NCI-H524 (cell line): ENCODE measurements at regions not wholly inside any gene's neighbourhood (a gene's known extent, or its start where the extent isn't known, plus 50 kb on each side); places are given as distances from the start of the nearest gene placed in this dataset.

Experiments used
- DNase-seq, 2 experiments: peaks; one replicate each; lab custom pipeline; 2025; lab: John Stamatoyannopoulos, UW

DNA sequence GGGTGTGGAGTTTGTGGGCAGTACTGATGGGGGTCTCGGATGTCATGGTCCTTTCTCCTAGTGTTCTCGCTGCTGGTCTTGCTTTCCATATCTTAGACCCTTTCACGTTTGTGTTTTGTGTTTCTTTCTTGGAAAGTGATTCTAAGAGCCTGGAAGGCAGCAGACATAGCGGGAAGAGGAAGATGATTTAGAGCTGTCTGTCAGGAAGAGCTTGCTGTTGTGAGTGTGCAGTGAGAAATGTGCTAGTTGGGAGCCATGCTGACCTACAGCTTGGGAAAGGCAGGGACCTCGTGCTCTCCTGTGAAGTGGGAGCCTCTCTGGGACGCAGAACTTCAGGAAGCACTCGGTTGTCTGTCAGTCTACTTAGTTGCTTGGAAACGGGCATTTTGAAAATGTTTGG, 122.2 kb downstream of the ZNF518B start:
- DNase-seq: no peak

GRCh38 chr4:10334506-10335028, 122.7 kb downstream of the ZNF518B start:
- no peak for DNase-seq

DNA sequence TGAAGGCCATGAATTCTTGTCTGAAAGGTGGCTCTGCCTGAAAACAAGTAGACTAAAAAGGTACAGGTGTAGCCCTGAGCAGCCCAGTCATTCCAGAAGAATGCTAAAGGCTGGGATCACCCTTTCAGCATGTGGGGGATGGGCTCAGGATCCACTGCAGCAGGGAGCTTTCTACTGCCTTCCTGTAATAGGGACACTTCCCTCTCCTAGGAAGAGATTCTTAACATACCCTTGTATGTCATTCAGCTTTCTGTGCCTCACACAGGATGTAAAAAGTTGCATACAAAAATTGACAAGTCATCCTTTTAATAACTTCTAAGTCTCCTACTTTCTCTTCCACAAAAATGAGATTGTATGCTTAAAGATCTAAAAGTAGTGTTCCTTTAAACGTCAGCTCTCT, 123.3 kb downstream of the ZNF518B start:
- DNase-seq: no peak

- no peak for DNase-seq
These were observed 131.2 kb downstream of the ZNF518B start for GRCh38 chr4:10326075-10326474.

DNA sequence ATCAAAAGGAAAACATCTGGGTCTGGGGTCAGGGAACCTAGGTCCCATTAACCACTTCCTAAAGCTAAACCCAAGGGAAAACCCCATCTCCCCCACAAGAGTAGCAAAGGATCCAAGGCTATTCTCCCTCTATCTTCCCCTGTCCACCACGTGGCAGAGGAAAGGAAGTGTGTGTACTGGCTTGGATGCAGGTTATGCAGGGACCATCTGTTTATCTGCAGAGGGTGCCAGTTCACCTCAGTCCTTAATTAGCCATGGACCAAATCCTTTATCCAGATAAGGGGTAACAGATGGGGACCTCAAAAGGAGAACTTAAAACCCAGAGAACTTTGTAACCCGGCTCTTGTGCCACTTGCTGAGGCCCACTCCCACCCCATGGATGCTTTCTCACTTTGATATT, 135.3 kb downstream of the ZNF518B start:
- DNase-seq: peak; percentile 71 to 91

- no peak for DNase-seq
These were observed 137.1 kb downstream of the ZNF518B start for GRCh38 chr4:10320130-10320529.

DNA sequence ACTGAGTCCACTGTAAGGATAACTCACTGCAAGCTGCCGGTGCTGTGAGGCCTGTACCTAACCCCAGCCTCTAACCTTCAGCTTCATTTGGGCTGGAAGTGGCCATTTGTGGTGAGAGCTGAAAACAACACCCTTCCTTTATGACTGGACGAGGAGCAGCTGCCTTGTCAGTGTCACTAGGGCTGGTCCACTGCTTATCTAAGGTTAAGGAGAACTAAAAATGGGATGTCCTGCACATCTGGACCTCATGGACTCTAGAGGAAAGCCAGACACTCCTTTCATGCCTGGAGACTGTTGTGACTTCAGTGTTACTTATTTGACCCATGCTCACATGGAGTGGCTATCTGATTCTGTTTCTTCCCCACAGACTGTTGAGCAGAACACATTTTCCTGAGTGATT, 139.9 kb downstream of the ZNF518B start:
- DNase-seq: no peak

- no peak for DNase-seq
These were observed 140.4 kb downstream of the ZNF518B start for GRCh38 chr4:10316851-10317250.

GRCh38 chr4:10315638-10316037, 141.6 kb downstream of the ZNF518B start:
- DNase-seq: no peak

- peak in 1 of 2 experiments; percentile 16 for DNase-seq
These were observed 144.7 kb downstream of the ZNF518B start for GRCh38 chr4:10312568-10312967.

- no peak for DNase-seq
These were observed 145.3 kb downstream of the ZNF518B start for GRCh38 chr4:10311939-10312338.

GRCh38 chr4:10305816-10306215, 151.4 kb downstream of the ZNF518B start:
- no peak for DNase-seq

DNA sequence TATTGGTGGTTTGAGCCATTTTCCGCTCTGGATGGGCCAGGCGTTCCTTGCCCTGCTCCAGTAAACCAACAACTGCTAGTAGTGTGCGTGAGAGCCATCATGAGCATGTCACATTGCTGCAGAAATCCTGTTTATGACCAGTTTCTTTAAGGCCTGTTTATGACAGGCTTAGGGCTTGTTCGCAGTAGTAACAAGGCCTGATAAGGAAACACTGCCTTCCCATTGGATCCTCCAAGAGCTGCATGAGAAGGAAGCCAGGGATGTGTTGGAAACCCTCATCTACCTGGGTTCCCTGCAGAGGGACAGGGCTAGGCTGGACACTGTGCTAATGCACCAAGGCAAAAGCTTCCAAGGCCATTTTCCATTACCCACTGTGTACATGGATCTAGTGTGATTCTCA, 153.9 kb downstream of the ZNF518B start:
- DNase-seq: no peak

DNA sequence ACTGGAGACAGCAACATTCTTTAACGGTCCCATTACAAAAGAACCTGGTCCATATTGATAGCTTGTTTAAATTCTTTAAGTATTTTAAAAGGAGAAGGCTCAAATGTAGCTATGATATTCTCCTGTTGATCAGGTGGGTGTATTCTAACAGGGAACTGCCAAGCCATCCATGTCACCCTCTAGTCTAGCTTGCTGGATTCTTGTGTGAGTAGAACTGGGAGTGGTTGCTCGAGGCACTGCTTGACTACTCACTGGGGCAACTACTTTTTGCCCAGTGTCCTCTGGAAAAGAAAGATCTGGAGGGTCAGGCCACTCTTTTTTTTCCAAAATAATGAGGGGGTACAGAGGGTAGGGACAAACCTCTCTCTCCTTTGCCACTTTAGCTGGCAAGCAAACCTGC, 155.1 kb downstream of the ZNF518B start:
- no peak for DNase-seq

DNA sequence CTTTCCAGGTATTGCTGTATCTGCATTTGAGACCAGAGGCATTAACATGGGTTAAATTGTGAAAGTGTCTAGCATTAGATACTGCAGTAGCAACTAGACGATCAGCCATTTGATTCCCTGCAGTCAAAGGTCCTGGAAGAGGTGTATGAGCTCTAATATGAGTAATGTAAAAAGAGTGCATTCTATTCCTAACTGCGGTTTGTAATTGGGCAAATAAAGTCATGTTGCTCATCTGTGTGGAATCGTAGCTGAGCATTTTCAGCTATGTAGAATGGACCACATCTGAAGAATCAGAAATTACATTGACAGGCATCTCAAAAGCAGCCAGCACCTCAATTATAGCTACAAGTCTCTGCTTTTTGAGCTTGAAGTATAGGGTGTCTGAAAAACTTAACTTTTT, 157.6 kb downstream of the ZNF518B start:
- no peak for DNase-seq

GRCh38 chr4:10298681-10299080, 158.5 kb downstream of the ZNF518B start:
- no peak for DNase-seq

DNA sequence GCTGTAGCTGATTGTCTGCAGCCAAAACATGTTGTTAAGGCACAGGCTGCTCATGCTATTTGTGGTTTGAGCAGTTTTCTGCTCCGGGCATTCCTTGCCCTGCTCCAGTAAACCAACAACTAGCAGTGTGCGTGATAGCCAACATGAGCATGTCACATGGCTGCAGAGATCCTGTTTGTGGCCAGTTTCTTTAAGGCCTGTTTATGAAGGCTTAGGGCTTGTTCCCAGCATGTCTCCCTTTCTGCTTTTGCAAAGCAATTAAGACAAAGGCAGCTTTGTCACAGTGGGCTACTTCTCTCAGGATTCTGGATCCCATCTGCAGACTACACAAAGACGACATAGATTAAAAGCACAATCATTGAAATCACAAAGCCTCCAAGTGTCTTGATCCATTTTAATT, 160.5 kb downstream of the ZNF518B start:
- peak; percentile 78 to 91 for DNase-seq

- no peak for DNase-seq
These were observed 161.9 kb downstream of the ZNF518B start for GRCh38 chr4:10295301-10295700.

GRCh38 chr4:10289538-10289906, 167.7 kb downstream of the ZNF518B start:
- DNase-seq: no peak

- no peak for DNase-seq
These were observed 168.2 kb downstream of the ZNF518B start for GRCh38 chr4:10288830-10289537.

GRCh38 chr4:10285028-10285427, 168.4 kb upstream of the WDR1 start:
- no peak for DNase-seq

DNA sequence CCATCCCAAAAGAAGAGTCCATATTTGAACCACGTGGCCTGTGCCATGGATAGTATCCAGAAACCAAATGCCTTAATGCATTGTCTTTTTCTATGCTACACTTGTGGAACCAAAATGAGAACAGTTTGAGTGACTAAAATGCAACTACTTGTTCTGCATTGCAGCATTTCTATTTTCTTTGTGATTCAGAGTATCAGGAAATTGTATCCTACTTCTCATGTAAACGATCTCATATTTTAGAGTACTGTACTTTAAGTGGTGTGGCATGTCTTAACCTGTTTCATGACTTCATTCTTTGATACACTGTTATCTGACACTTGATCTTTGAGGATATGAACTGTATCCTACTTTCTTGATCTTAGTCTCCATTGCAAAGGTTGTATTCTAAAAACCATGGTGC, 167.2 kb upstream of the WDR1 start:
- DNase-seq: no peak

GRCh38 chr4:10281996-10282395, 165.4 kb upstream of the WDR1 start:
- no peak for DNase-seq

GRCh38 chr4:10279261-10279660, 162.7 kb upstream of the WDR1 start:
- no peak for DNase-seq
